HFFc6 (cell line): ENCODE measurements at regions not wholly inside any gene's neighbourhood (a gene's known extent, or its start where the extent isn't known, plus 50 kb on each side); places are given as distances from the start of the nearest gene placed in this dataset.

Source experiments
- DNase-seq: peaks from one replicate; pipeline ENCODE4 v3.0.0-alpha.2; 2018
- H3K27ac Mint-ChIP-seq: 2 replicates; pipeline ENCODE4 v1.8.0; 2020; ENCODE audit warnings: mild to moderate bottlenecking, mixed read lengths
- H3K27me3 Mint-ChIP-seq: 2 replicates; pipeline ENCODE4 v1.8.0; 2021; ENCODE audit warnings: mild to moderate bottlenecking, moderate library complexity, mixed read lengths; ENCODE audit not compliant: insufficient read depth
- H3K36me3 Mint-ChIP-seq: 2 replicates; pipeline ENCODE4 v1.8.0; 2021; ENCODE audit warnings: low read depth, mixed read lengths
- H3K4me1 Mint-ChIP-seq: 2 replicates; pipeline ENCODE4 v1.8.0; 2020; ENCODE audit warnings: low read depth, mixed read lengths
- H3K4me3 Mint-ChIP-seq: 2 replicates; pipeline ENCODE4 v1.8.0; 2020; ENCODE audit warnings: mild to moderate bottlenecking, moderate library complexity, mixed read lengths
- H3K9me3 Mint-ChIP-seq: 2 replicates; pipeline ENCODE4 v1.8.0; 2020; ENCODE audit warnings: mild to moderate bottlenecking, mixed read lengths
- CTCF ChIP-seq: fragments of 200-600 bp; sonication (generic); IDR thresholded peaks from 2 replicates; pipeline ENCODE4 v1.5.0; 2021; ENCODE audit warnings: antibody characterized with exemption, mild to moderate bottlenecking

- Mint-ChIP-seq H3K36me3 (no peaks in the 10 kb centered on the region), H3K9me3 (no peaks in the 10 kb centered on the region; the same call in 1 of the 2 replicates), H3K27ac (no peak overlapping the region), H3K4me1 (no peaks in the 10 kb centered on the region), H3K4me3 (no peak overlapping the region), H3K27me3 (no peaks in the 10 kb centered on the region)
- DNase-seq: no peak
- TF ChIP-seq CTCF: no peak
Observed at GRCh38 chr3:28758115-28758514, 409.5 kb upstream of the AZI2 start.

- no peak for DNase-seq
- Mint-ChIP-seq H3K4me1 (no peaks in the 10 kb centered on the region), H3K9me3 (no peaks in the 10 kb centered on the region), H3K27ac (no peak overlapping the region), H3K36me3 (no peaks in the 10 kb centered on the region), H3K27me3 (peaks cover 2% of the 10 kb centered on the region; the same call in 1 of the 2 replicates), H3K4me3 (no peak overlapping the region)
- TF ChIP-seq CTCF: no peak
Observed at GRCh38 chr3:28761375-28761774, 412.8 kb upstream of the AZI2 start.

GRCh38 chr3:28765194-28765593 lies 416.6 kb upstream of the AZI2 start:
- Mint-ChIP-seq H3K27ac (no peak overlapping the region), H3K9me3 (no peaks in the 10 kb centered on the region), H3K4me1 (no peaks in the 10 kb centered on the region), H3K4me3 (no peak overlapping the region), H3K36me3 (no peaks in the 10 kb centered on the region), H3K27me3 (peaks cover 4% of the 10 kb centered on the region; the same call in 1 of the 2 replicates)
- no peak for DNase-seq
- no peak for TF ChIP-seq CTCF

GRCh38 chr3:28768439-28768838 lies 419.8 kb upstream of the AZI2 start:
- Mint-ChIP-seq H3K36me3 (no peaks in the 10 kb centered on the region), H3K27me3 (peaks cover 4% of the 10 kb centered on the region; the same call in 1 of the 2 replicates), H3K27ac (no peak overlapping the region), H3K9me3 (peaks cover 11% of the 10 kb centered on the region), H3K4me1 (no peaks in the 10 kb centered on the region), H3K4me3 (no peak overlapping the region)
- DNase-seq: no peak
- no peak for TF ChIP-seq CTCF

- no peaks in the 10 kb centered on the region for H3K4me1 Mint-ChIP-seq
- H3K9me3 Mint-ChIP-seq: peaks cover 3% of the 10 kb centered on the region; the same call in 1 of the 2 replicates
- H3K27ac Mint-ChIP-seq: no peak overlapping the region
- H3K36me3 Mint-ChIP-seq: no peaks in the 10 kb centered on the region
- no peak overlapping the region for H3K4me3 Mint-ChIP-seq
- TF ChIP-seq CTCF: no peak
- DNase-seq: no peak
- peaks cover 2% of the 10 kb centered on the region; the same call in 1 of the 2 replicates for H3K27me3 Mint-ChIP-seq
Observed at GRCh38 chr3:28777806-28778475, 429.3 kb upstream of the AZI2 start.
